ENCODE measurements at regions not wholly inside any gene's neighbourhood (a gene's known extent, or its start where the extent isn't known, plus 50 kb on each side); places are given as distances from the start of the nearest gene placed in this dataset.

- Histone ChIP-seq H3K27ac (ENCODE audit: low read length) (no peak overlapping the region), H3K9me3 (ENCODE audit: control insufficient read depth, insufficient read depth, low read length) (no peaks in the 10 kb centered on the region), H3K4me3 (ENCODE audit: low read length) (no peak overlapping the region), H3K36me3 (ENCODE audit: control insufficient read depth, insufficient read depth, low read length) (no peaks in the 10 kb centered on the region), H3K27me3 (ENCODE audit: control insufficient read depth, insufficient read depth, low read length) (no peaks in the 10 kb centered on the region), H3K4me1 (ENCODE audit: control insufficient read depth, insufficient read depth, low read length) (no peaks in the 10 kb centered on the region)
- no peak overlapping the region for H3K4me3 Mint-ChIP-seq
- ATAC-seq (no peak), DNase-seq (no peak)
- TF ChIP-seq CTCF (IDR thresholded peaks at IDR 0.05), result no peak
- H3K27me3 Mint-ChIP-seq (ENCODE audit: low read depth in 2 of 2), result peaks cover 0 to 14% of the 10 kb centered on the region in 2 donors
- intact Hi-C loops (cut with micrococcal nuclease), result no loop called here
- no peaks in the 10 kb centered on the region for H3K36me3 Mint-ChIP-seq
- H3K9me3 Mint-ChIP-seq, result peaks cover 0 to 2% of the 10 kb centered on the region in 2 donors
- H3K27ac Mint-ChIP-seq, result no peak overlapping the region
- no peaks in the 10 kb centered on the region for H3K4me1 Mint-ChIP-seq
- WGBS (ENCODE audit: insufficient coverage), result 78% methylated on average over 37 of the region's 38 CpGs
Observed at GRCh38 chr7:45391618-45392451, 182.3 kb upstream of the ADCY1 start.

DNA sequence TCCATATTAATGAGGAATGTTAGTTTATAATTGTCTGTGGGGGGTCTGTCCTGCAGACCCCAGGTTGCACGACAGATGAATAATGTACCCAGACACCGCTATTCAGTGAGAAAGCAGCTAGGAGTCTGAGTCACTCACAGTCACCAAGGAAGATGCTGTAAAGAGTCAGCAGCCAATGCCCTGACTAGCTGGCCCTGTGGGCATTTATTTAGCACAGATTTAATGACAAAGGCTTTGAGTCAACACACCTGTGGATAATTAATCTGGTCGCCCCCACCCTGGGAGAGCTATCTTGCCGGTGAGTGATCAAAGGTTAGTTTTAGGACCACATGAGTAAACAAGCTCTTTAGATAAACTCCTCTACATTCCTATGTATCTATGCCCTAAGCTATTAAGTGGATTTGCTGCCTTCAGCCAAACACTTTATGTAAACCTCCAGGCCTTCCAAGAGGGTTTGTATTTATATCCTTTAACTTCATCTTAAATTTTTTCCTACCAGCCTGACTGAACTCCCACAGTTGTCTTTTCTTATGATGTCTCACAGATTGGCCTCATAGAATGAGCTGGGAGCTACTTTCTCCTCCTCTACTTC is 180.0 kb upstream of the ADCY1 start:
- Mint-ChIP-seq H3K4me3 (no peak overlapping the region), H3K36me3 (no peaks in the 10 kb centered on the region), H3K27me3 (ENCODE audit: low read depth in 2 of 2) (peaks cover 0 to 8% of the 10 kb centered on the region in 2 donors), H3K9me3 (peaks cover 0 to 2% of the 10 kb centered on the region in 2 donors), H3K27ac (no peak overlapping the region), H3K4me1 (no peaks in the 10 kb centered on the region)
- Histone ChIP-seq H3K4me1 (ENCODE audit: control insufficient read depth, insufficient read depth, low read length) (no peaks in the 10 kb centered on the region), H3K4me3 (ENCODE audit: low read length) (no peak overlapping the region), H3K27ac (ENCODE audit: low read length) (no peak overlapping the region), H3K27me3 (ENCODE audit: control insufficient read depth, insufficient read depth, low read length) (no peaks in the 10 kb centered on the region), H3K9me3 (ENCODE audit: control insufficient read depth, insufficient read depth, low read length) (no peaks in the 10 kb centered on the region), H3K36me3 (ENCODE audit: control insufficient read depth, insufficient read depth, low read length) (no peaks in the 10 kb centered on the region)
- 84% methylated on average over 4 of the region's 4 CpGs for WGBS (ENCODE audit: insufficient coverage)
- DNase-seq (no peak), ATAC-seq (no peak)
- TF ChIP-seq CTCF (IDR thresholded peaks at IDR 0.05), result no peak
- intact Hi-C loops (cut with micrococcal nuclease), result no loop called here

DNA sequence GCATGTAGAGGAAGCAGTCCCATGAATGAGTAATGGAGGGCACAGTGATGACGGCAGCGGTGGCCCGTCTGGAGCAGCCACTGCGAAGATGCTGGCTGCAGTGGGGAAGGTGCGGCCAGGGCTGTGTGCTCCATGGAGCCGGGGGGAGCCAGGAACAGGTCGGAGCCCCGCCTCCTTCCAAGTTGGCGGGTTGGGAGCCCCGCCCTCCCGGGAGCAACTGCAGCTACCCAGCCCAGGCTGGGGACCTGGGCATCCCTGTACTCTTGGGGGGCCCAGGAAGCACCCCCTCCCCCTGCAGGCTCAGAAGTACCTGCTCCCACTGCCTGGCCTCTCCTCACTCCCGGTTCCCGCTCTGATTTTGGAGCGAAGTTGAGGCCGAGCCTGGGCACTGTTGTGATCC is 175.1 kb upstream of the ADCY1 start:
- Histone ChIP-seq H3K36me3 (ENCODE audit: control insufficient read depth, insufficient read depth, low read length) (no peaks in the 10 kb centered on the region), H3K27me3 (ENCODE audit: control insufficient read depth, insufficient read depth, low read length) (no peaks in the 10 kb centered on the region), H3K9me3 (ENCODE audit: control insufficient read depth, insufficient read depth, low read length) (no peaks in the 10 kb centered on the region), H3K4me1 (ENCODE audit: control insufficient read depth, insufficient read depth, low read length) (no peaks in the 10 kb centered on the region), H3K27ac (ENCODE audit: low read length) (no peak overlapping the region), H3K4me3 (ENCODE audit: low read length) (no peak overlapping the region)
- Mint-ChIP-seq H3K27ac (no peak overlapping the region), H3K4me3 (no peak overlapping the region), H3K27me3 (ENCODE audit: low read depth in 2 of 2) (peaks cover 0 to 8% of the 10 kb centered on the region in 2 donors), H3K9me3 (peaks cover 2 to 5% of the 10 kb centered on the region in 2 donors), H3K4me1 (peaks cover 8 to 9% of the 10 kb centered on the region in 2 donors), H3K36me3 (no peaks in the 10 kb centered on the region)
- no peak for ATAC-seq
- intact Hi-C loops (cut with micrococcal nuclease), result no loop called here
- no peak for DNase-seq
- 95% methylated on average over 15 of the region's 15 CpGs for WGBS (ENCODE audit: insufficient coverage)
- no peak for TF ChIP-seq CTCF (IDR thresholded peaks at IDR 0.05)

Data from natural killer cell (primary cell).